Stimulated activated CD4-positive, alpha-beta T cell treated with anti-CD3 and anti-CD28 coated beads, Interleukin-4, amount 100 ng/mL, for 48 hours (primary cell): ENCODE measurements at regions not wholly inside any gene's neighbourhood (a gene's known extent, or its start where the extent isn't known, plus 50 kb on each side); places are given as distances from the start of the nearest gene placed in this dataset.
A peak's percentile ranks its signal among the peaks of the same experiment; 100 is the strongest.

ENCODE experiments used
- DNase-seq, 2 donors: peaks; one replicate each; pipeline ENCODE4 v3.0.0-alpha.2; 2020; ENCODE audit warnings: low read depth in 2 of 2

GRCh38 chr20:1790386-1790785, 104.8 kb upstream of the SIRPA start:
- DNase-seq, result no peak

- DNase-seq, result no peak
Measured at GRCh38 chr20:1788044-1788443, 107.2 kb upstream of the SIRPA start.

- no peak for DNase-seq
Measured at GRCh38 chr20:1786486-1786885, 108.7 kb upstream of the SIRPA start.

GRCh38 chr20:1784586-1784985, 110.6 kb upstream of the SIRPA start:
- no peak for DNase-seq

- DNase-seq, result no peak
Measured at GRCh38 chr20:1783245-1783644, 112.0 kb upstream of the SIRPA start.

GRCh38 chr20:1782181-1782580, 113.0 kb upstream of the SIRPA start:
- no peak for DNase-seq

GRCh38 chr20:1779567-1779966, 115.6 kb upstream of the SIRPA start:
- DNase-seq, result no peak

- DNase-seq, result no peak
Measured at GRCh38 chr20:1778338-1778737, 116.9 kb upstream of the SIRPA start.

- no peak for DNase-seq
Measured at GRCh38 chr20:1777476-1777820, 117.8 kb upstream of the SIRPA start.

- peak; percentile 75 to 83 for DNase-seq
Measured at GRCh38 chr20:1776681-1777475, 118.3 kb upstream of the SIRPA start.

GRCh38 chr20:1775117-1775516, 117.5 kb upstream of the SIRPG start:
- DNase-seq, result no peak

GRCh38 chr20:1774479-1774878, 116.9 kb upstream of the SIRPG start:
- no peak for DNase-seq

GRCh38 chr20:1773816-1774215, 116.2 kb upstream of the SIRPG start:
- no peak for DNase-seq

- no peak for DNase-seq
Measured at GRCh38 chr20:1769491-1769890, 111.9 kb upstream of the SIRPG start.

GRCh38 chr20:1766731-1767130, 109.2 kb upstream of the SIRPG start:
- no peak for DNase-seq

GRCh38 chr20:1764136-1765033, 106.8 kb upstream of the SIRPG start:
- DNase-seq, result peak; percentile 50 to 53

GRCh38 chr20:1761598-1761997, 104.0 kb upstream of the SIRPG start:
- DNase-seq, result no peak

GRCh38 chr20:1761116-1761515, 103.5 kb upstream of the SIRPG start:
- DNase-seq, result no peak

- DNase-seq, result no peak
Measured at GRCh38 chr20:1758765-1759164, 101.2 kb upstream of the SIRPG start.

- DNase-seq, result no peak
Measured at GRCh38 chr20:1757606-1758512, 100.3 kb upstream of the SIRPG start.

- no peak for DNase-seq
Measured at GRCh38 chr20:1757072-1757471, 99.5 kb upstream of the SIRPG start.

- no peak for DNase-seq
Measured at GRCh38 chr20:1754749-1755148, 97.2 kb upstream of the SIRPG start.
